ENCODE measurements at regions not wholly inside any gene's neighbourhood (a gene's known extent, or its start where the extent isn't known, plus 50 kb on each side); places are given as distances from the start of the nearest gene placed in this dataset.

DNA sequence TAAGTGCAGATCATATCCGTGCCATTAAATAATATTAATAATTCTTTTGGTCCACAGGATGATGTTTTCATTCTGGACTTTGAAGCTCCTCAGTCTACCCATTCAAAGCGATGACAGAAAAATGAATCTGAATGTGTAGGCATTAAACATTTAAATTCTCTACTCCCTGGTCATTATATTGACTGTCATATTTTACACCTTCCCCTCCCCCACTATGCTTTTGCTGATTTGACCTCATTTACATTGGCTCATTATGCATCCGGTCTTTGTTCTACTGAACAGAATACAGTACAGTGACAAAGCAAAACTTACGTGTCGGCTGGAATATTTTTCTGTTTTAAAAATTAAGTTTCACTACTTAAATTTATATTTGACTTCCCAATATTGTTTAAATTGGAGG lies 289.7 kb upstream of the TMEM161B start:
- H3K4me3 ChIP-seq (ENCODE audit: low read depth, low read length) = no peak overlapping the region
- H3K9me3 ChIP-seq = no peaks in the 10 kb centered on the region
- H3K36me3 ChIP-seq = no peaks in the 10 kb centered on the region
- TF ChIP-seq, protein P1, sequence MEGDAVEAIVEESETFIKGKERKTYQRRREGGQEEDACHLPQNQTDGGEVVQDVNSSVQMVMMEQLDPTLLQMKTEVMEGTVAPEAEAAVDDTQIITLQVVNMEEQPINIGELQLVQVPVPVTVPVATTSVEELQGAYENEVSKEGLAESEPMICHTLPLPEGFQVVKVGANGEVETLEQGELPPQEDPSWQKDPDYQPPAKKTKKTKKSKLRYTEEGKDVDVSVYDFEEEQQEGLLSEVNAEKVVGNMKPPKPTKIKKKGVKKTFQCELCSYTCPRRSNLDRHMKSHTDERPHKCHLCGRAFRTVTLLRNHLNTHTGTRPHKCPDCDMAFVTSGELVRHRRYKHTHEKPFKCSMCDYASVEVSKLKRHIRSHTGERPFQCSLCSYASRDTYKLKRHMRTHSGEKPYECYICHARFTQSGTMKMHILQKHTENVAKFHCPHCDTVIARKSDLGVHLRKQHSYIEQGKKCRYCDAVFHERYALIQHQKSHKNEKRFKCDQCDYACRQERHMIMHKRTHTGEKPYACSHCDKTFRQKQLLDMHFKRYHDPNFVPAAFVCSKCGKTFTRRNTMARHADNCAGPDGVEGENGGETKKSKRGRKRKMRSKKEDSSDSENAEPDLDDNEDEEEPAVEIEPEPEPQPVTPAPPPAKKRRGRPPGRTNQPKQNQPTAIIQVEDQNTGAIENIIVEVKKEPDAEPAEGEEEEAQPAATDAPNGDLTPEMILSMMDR (IDR thresholded peaks at IDR 0.05; ENCODE audit: low read depth, low read length) = no peak
- no peaks in the 10 kb centered on the region for H3K27me3 ChIP-seq
- DNase-seq = no peak
- no peaks in the 10 kb centered on the region for H3K4me1 ChIP-seq

DNA sequence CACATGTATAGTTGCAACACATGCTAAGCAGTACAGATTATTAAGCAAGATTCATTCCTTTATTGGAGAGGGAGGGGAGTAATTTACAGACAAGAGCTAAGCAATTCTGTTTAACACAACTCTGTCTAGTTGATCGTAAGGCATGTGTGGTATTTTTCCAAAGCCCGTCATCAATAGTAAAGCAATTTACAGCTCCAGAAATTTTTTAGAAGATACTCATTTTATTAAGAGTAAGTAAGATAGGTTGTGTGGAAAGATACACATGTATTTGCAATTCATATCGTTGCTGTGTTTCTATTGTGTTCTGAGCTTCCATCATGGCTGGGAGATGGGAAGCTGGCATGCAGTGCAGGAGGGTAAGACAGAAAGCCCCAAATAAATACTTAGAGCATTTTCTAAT lies 289.2 kb upstream of the TMEM161B start:
- Histone ChIP-seq H3K9me3 (no peaks in the 10 kb centered on the region), H3K36me3 (no peaks in the 10 kb centered on the region), H3K27me3 (no peaks in the 10 kb centered on the region), H3K4me3 (ENCODE audit: low read depth, low read length) (no peak overlapping the region), H3K4me1 (no peaks in the 10 kb centered on the region)
- no peak for DNase-seq
- TF ChIP-seq, protein P1 (IDR thresholded peaks at IDR 0.05; ENCODE audit: low read depth, low read length) = no peak

DNA sequence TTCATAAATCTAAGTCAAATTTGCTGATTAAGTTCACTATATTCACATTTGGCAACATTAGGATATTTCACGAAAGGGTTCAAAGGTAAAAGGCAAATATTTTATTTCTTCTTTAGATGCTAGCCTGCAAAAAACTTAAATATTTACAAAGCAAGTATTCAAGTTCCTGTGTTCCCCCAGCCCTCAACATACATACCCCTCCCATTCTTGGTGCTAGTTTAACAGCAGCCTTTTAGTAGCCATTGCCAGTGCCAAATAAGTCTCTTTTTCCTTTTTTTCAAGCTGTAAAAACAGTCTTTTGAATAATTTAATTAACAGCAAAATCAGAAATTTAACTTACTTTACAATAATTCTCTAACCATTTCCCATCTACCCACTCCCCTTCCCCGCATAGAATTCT lies 288.5 kb upstream of the TMEM161B start:
- Histone ChIP-seq H3K27me3 (no peaks in the 10 kb centered on the region), H3K36me3 (no peaks in the 10 kb centered on the region)
- TF ChIP-seq, protein P1 (IDR thresholded peaks at IDR 0.05; ENCODE audit: low read depth, low read length) = no peak

DNA sequence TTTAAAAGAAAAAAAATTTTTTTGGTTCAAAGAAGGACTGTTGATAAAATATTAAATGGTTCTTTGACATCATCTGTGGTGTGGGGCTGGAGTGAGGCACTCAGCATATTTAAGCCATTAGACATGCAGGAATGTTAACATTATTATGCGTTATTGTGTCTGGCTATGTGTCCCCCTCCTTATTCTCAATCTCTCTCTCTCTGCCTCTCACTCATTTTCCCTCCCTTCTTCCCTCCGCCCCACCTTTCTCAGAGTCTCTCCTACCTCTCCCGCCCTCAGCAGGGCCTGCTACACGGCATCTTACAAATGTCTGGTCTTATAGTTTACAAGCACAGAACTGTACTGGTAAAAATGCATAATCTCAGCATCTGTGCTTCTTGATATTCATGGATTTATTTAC lies 287.8 kb upstream of the TMEM161B start:
- H3K4me3 ChIP-seq (ENCODE audit: low read depth, low read length) = no peak overlapping the region
- TF ChIP-seq, protein P1 (IDR thresholded peaks at IDR 0.05; ENCODE audit: low read depth, low read length) = no peak
- H3K9me3 ChIP-seq = no peaks in the 10 kb centered on the region
- DNase-seq = no peak
- no peaks in the 10 kb centered on the region for H3K36me3 ChIP-seq
- no peaks in the 10 kb centered on the region for H3K4me1 ChIP-seq
- H3K27me3 ChIP-seq = no peaks in the 10 kb centered on the region

More for the DNA sequence above, 288.5 kb upstream of the TMEM161B start:
- no peaks in the 10 kb centered on the region for H3K4me1 ChIP-seq
- H3K4me3 ChIP-seq (ENCODE audit: low read depth, low read length) = no peak overlapping the region
- no peak for DNase-seq
- no peaks in the 10 kb centered on the region for H3K9me3 ChIP-seq

DNA sequence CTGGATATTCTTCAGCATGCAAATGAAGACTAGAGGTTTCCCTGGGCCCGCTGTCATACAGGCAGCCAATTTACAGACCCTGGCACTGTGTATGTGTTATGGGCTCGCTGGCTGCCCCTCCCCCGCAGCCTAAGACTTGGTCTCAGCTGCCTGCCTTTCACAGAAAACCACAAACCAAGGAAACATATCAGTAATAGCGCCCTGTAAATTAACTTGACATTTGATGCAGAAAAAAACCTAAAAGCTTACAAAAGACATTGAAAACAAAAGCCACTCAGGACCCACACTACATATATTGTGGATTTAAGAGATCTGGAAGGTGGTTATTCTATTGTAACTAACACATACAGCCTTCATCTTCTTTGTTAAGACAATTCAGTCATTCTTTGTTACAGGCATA lies 287.0 kb upstream of the TMEM161B start:
- H3K9me3 ChIP-seq = no peaks in the 10 kb centered on the region
- TF ChIP-seq, protein P1 (IDR thresholded peaks at IDR 0.05; ENCODE audit: low read depth, low read length) = no peak
- no peak overlapping the region for H3K4me3 ChIP-seq (ENCODE audit: low read depth, low read length)
- H3K4me1 ChIP-seq = no peaks in the 10 kb centered on the region
- no peaks in the 10 kb centered on the region for H3K27me3 ChIP-seq
- peak; percentile 7 for DNase-seq
- H3K36me3 ChIP-seq = no peaks in the 10 kb centered on the region

DNA sequence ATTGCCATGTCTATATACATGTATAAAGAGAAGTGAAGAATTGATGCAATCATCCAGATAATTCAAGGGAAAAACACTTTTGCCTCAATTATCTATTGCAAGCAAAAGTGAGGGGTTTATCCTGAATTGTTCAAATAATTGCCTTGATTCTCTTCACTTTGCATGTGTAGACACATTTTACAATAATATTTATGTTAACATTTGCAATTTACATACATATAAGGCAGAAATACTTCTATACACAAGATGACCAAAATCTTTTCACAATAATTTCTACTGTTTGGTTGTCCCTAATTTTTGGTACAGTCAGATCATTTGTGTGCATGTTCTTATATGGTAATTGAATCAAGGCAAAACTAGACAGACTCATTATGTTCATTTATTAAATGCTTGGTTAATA lies 285.3 kb upstream of the TMEM161B start:
- no peaks in the 10 kb centered on the region for H3K4me1 ChIP-seq
- no peaks in the 10 kb centered on the region for H3K9me3 ChIP-seq
- H3K36me3 ChIP-seq = no peaks in the 10 kb centered on the region
- H3K4me3 ChIP-seq (ENCODE audit: low read depth, low read length) = no peak overlapping the region
- no peaks in the 10 kb centered on the region for H3K27me3 ChIP-seq
- DNase-seq = no peak
- TF ChIP-seq, protein P1 (IDR thresholded peaks at IDR 0.05; ENCODE audit: low read depth, low read length) = no peak
